Activated T-cell treated with anti-CD3 and anti-CD28 coated beads for 24 hours (primary cell): ENCODE measurements at regions not wholly inside any gene's neighbourhood (a gene's known extent, or its start where the extent isn't known, plus 50 kb on each side); places are given as distances from the start of the nearest gene placed in this dataset.

Source experiments
- DNase-seq: peaks from one replicate; pipeline ENCODE4 v3.0.0-alpha.2; 2020; ENCODE audit warnings: low read depth

DNA sequence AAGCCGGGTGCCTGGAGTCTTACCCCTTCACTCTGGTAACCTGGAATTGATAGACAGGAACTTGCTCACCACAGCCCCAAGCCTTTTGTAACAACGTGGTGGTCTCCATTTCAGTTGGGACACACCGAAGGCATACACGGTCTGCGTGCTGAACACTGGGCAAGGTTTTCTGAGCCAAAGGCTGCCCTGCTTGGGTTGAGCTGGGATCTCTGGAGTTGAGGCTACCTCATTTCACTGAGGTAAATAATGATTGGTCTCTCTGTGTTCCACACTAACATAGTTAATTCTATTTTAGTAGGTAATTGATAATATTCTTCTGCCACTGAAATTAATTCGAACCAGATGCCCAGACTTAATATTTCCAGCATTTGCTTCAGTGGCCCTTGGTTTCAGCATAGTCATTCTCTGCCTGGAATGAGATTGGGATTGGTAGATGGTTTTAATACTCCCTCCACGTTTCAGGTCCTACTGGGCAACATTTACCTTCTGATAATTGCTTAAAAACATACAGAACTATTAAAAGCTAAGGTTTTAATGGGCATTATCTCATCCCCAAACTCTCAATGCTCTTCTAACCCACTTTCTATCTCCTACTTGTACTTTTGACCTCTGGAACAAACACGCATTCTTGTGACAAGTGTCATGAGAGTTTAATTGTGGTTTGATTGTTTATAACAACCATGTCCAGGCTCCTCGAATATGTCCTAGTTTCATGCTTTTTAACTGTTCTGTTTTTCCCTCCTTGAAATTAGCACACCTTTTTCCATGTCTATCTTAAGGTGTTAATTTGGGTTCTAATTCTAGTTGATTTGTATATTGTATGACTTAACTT is 202.3 kb upstream of the KLF6 start:
- no peak for DNase-seq

DNA sequence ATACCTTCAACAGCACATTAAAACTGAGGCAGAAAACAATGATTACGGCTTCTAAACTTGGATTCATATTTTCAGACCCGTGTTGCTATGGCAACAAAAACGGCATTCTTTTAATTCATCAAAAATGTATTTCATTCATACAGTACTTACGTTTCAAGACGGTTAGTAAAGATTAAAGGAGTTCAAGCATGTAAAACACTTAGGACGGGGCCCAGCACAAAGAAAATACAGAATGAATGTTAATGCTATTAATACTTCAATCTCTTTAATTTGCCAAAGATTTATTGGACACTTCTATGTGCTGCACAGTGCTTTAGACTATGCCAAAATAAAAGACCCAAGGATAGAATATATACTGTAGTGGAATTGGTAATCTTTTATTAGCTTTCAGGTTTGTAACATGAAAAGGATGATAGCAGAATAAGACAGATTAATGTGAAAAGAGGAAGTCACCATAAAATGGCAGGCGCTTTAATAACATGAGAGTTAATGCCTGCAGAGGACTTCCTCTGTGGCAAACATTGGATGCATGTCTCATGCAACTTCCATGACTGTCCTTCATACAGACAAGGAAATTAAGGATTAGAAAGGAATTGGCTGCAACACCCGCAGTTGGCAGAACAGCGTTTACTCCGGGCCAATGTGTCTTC is 201.6 kb upstream of the KLF6 start:
- no peak for DNase-seq

DNA sequence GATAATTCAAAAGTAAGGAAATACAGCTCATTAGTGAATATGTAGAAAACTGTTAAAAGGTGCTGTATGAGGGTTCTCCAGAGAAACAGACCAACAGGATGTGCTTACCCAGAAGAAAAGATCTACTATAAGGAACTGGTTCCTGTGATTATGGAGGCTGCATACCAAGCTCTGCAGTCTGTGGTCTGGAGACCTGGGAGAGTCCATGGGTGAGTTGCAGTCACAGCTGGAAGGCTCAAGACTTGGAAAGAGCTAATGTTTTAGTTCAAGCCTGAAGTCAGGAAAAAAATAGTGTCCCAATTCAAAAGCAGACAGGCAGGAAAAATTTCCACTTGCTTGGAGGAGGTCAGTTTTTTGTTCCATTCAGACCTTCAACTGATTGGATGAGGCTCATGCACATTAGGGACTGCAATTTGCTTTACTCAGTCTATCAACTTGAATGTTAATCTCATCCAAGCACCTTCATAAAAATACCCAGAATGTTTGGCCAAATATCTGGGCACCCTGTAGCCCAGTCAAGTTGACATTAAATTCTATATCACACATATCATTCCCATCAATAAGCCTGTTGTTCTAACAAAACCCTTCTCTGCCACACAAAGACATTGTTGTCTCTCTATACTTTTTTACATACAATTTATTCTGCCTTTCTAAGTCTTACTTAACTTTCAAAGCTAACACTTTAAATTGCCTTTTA is 197.9 kb upstream of the KLF6 start:
- no peak for DNase-seq

DNA sequence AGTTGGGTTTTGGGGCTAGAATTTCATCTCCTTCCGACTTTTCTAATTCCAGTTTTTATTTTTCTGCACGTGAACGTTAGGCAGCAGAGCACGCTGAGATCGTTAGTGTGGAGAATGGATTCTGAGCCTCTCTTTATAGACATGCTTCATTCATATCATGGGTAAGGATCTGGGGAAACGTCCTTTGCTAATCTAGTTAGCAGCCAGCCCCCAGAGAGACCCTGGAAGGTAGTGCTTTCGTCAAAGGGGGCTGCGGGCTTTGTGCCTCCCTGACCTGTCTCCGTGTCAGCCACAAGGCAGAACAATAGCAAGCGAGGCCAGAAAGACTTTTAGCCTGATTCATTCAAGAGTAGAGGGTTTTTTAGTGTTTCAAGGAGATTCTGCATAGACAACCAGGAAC is 196.3 kb upstream of the KLF6 start:
- no peak for DNase-seq

DNA sequence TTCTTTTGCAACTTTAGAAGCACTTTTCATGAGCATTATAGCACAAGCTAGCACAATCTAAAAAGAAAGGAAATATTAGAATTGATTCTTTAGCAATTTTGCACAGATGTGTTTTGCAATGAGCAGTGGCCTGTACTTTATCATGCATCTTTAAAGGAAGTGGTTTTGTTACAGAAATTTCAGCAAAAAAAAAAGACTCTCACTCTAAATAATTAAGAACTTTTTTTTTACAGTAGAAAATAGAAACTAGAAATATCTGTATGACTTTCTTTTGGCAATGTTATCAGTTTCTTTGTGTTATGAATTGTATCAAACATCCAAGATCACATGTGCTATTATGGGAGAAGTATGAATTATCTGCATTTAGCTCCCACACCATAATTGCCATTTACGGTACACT is 195.7 kb upstream of the KLF6 start:
- no peak for DNase-seq

DNA sequence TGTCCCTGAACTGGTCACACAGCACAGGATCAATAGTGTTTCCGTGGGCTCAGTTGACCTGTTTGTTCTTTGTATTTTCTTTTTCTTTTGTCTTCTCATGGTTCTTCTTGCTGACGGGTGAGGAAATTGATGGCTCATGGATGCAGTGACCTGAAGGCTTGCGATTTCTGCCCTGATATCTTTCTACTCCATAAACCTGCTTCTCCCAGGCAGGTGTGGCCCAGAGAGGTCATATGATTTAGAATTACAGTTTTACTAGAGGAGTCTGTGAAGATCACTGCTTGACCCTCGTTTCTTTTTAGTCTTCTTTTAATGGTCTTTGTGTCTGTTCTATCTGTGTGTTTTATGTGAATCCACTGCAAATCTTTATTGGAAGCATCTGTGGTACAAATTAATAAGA is 195.1 kb upstream of the KLF6 start:
- DNase-seq: no peak

DNA sequence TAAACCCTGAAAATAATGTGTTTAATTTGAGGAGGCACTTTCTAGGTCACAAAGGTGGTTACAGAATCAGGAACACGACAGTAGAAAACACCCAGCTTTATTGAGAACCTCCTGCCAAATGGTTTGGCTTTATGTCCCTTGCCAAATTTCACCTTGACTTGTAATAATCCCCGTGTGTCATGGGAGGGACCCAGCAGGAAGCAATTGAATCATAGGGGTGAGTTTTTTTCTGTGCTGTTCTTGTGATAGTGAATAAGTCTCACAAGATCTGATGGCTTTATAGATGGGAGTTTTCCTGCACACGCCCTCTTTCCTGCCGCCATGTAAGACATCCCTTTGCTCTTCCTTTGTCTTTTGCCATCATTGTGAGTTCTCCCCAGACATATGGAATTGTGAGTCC is 193.8 kb upstream of the KLF6 start:
- DNase-seq: no peak

DNA sequence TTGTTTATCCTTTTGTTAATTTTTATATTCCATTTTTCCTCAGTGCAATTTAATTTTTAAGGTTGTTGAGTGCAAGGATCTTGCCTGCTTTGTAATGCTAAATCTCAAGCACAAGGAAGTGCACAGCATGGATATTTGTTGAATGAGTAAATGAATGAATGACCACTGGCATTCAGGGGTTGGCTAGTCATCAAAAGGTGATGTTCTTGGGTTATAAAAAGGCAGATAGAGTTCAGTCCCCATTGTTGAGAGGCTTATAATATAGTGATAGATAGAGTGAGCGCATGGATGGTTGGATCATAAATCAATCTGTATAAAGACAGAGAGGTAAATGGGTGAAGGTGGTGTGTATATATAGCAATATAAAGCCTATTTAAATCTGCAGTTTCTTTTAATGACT is 193.2 kb upstream of the KLF6 start:
- DNase-seq: no peak

DNA sequence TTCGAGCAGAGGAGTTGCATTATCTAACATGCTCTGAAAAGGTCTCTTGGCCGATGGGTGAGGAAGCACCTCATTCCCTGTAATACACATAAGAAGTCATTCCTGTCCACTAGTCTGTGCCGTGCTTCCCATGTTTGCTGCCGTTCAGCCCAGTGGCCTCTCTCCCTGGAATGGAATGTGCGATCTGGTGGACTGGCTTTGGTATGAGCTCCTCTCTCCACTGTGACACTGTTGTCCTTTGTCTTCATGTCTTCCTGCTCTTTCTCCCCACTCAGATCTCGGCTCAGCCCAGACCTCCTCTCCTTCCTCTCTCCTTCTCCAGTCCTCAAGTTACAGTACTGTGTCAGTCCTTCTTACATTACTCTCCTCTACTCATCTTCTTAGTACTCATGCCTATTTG is 192.8 kb upstream of the KLF6 start:
- no peak for DNase-seq

DNA sequence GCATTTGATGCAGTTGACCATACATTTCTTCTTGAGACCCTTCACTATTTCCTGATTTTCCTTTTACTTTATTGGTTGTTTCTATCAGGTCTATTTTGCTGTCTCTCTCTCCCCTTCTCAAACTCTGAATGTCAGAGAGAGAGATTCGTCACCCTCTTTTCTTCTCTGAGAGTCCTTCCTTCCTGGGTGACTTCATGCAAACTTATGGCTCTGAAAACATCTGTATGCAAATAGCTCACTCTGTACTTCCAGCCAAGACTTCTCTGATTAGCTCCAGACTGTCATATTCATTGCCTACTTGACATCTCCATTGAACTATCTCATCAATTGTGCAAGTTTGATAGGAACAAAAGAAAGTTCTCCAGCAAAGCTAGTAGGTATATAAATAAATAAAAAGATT is 191.7 kb upstream of the KLF6 start:
- no peak for DNase-seq

DNA sequence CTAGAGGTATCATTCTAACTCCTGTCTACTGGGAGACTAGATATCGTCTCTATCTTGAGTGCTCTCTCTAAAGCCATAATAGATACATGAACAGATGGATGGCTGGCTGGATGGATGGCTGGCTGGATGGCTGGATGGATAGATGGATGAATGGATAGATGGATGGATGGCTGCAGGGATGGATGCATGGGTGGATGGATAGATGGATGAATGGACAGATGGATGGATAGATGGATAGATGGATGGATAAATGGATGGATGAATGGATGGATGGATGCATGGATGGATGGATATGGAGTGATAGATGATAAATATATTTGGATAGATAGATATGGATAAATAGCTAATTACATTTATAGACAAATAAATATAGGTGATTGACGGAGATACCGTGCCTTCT is 191.2 kb upstream of the KLF6 start:
- DNase-seq: no peak

DNA sequence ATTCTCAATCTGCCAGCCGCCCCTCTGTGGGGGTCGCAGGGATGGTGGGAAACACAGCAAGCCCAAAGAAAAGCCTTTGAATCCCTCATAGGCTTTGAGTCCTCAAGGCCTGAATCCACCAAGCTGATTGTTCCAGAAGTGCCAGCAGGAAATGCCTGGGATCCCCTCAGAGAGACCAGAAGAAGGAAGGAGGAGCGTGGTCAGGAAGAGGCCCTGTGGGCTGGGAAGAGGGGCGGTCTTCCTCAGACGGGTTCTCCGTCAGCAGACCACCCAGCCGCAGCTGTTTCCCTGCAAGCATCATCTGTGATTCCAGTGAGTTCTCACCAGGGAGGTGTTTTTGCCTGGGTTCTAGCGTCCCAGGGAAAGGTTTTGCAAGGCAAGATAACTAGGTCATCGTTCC is 190.0 kb upstream of the KLF6 start:
- DNase-seq: no peak

DNA sequence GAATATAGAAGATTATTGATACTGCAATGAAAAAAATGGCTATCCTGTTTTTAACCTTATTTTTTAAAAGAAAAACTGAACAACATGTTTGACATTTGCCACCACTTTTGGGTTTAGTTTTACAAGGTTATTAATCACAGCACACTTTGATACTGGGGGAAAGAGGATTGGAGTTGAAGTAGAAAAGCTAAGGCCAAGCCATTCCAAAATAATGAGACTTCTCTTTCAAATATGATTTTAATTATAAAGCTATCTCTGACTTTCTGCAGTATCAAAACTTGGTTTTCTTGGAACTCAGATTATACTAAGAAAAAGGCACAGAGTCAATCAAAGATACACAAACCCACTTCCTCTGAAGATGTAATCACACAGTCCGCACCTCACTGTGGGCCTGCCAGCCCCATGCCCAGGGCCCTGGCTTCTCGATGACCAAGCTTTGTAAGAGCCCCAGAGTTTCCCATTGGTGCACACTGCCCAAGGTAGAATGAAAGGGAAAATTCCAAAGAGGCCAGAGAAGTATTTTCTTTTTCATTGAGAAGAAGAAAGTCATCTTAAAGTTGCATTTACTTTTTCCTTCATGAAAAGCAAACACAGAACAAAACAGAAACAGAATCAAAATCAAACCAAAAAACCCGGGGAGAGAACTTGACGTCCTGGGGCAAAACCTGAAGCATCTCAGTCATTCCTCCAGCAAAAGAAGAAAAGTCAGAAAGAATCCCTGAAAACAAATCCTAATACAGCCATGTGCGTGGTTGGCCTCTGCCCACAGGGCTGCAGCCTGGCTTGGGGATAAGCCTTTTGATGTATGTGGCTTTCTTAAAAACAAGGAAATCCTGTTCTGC is 187.7 kb upstream of the KLF6 start:
- no peak for DNase-seq

DNA sequence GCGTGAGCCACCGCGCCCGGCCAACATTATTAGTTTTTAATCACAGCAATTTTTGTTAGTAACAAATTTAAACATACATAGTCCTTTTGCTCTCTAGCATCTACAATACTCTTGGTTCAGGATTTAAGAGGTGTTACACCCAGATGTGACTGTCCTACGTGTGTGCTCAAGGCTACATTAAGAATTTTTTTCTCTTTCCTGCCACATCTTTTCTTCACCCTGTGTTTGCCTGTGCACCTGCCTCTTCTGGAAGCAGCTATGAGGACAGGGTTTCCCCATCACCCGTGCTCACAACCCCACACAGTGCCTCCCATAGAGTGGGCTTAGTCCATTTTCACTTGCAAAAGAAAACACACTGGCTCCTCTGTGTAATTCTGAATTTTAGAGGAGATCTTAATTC is 186.7 kb upstream of the KLF6 start:
- DNase-seq: no peak

DNA sequence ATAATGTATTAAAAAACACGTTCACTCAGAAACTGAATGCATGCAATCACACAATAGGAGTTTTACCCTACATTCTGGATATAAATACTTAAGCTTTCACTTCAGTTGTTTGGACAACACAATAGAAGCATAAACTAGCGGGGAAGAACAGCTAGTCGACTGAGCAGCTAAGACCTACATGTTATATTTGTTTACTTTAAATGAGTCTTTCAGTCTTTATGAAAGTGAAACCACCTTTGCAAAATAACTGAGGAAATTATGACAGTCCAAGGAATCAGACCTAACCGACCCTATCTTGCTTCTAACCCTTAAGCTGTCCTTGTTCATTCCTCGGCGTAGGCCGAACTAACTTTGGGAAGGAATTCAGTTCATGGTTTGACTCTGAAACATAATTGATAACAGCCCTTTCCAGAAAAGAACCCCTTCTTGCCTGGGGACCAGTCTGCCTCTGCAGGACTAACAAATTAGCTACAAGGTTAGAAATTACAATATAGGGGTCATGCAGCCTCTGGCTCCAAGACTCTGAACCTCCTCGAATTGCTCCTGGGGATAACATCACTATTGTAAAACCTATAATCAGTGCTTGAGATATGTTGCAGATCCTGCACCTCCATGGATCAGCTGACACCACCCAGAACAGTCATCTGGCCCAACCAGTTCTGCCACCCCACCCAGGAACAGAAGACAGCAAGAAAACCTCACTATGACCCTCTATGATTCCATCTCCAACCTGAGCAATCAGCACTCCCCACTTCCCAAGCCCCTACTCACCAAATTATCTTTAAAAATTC is 185.1 kb upstream of the KLF6 start:
- no peak for DNase-seq

DNA sequence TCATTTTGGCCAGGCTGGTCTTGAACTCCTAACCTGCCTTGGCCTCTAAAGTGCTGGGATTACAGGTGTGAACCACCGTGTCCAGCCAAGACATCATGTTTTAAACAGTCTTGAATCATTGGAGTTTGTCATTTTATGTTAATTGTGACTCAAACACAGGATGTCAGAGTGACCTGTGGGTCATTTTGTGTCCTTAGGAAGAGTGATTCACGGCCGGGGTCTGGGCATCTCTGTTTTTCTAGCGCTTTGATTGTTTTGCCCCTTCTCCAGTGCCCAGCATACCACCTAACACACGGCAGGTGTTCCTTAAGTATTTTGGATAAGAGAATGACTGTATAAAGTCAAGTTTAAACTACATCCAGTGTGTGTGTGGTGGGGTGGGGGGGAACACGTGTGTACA is 183.7 kb upstream of the KLF6 start:
- DNase-seq: no peak

DNA sequence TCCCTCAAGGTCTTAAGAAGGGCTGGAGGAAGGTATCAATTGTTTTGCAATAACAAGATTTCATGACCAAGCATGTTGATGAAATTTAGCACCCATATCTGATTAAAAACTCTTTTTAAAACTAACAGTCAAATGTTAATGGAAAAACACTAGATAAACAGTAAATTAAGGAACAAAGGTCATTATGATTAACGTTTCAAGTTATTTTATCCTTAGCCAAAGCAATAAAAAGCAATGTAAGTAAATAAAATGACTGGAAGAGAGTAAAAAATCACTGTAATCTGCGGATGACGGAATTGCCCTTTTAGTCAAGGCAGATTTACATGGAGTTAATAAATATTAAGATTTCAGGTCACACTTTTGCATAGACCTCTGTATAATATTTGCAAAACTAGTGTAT is 179.5 kb upstream of the KLF6 start:
- DNase-seq: no peak

DNA sequence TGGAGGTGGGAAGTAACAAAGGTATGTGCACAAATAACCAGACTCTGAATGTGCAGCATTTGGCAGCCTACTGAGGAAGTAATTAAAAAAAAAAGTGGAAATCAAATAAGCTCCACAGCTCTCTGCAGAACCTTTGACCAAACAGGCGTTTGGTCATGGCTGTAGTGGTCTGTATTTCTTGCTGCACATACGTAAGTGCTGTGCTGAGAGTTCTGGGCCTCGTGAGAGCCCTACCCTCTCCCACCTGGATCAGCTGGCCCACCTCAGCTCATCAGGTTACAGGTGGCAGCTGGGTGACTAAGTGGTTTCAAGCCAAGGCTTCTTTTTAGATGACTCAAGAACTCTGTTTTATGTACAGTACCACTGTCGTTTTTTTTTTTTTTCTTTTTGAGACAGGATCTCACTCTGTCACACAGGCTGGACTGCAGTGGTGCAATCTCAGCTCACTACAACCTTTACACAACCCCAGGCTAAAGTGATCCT is 178.2 kb upstream of the KLF6 start:
- DNase-seq: no peak

DNA sequence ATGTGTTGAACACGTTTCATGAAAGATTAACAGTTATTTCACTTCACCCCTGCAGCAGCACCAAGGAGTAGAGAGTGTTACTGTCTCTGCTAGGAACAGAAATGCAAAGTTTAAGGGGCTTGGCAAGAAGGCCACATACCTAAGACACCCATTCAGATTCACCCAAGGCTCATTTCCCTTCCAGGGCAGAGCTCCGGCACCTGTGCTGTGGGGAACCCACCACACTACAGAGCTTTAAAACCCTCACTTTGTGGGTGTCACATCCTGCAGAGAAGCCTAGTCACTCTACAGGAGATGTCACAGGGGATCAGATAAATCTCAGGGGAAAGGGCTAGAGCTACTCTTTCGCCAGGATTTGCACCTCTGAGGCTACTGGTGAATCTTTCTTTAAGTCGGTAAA is 176.1 kb upstream of the KLF6 start:
- no peak for DNase-seq

DNA sequence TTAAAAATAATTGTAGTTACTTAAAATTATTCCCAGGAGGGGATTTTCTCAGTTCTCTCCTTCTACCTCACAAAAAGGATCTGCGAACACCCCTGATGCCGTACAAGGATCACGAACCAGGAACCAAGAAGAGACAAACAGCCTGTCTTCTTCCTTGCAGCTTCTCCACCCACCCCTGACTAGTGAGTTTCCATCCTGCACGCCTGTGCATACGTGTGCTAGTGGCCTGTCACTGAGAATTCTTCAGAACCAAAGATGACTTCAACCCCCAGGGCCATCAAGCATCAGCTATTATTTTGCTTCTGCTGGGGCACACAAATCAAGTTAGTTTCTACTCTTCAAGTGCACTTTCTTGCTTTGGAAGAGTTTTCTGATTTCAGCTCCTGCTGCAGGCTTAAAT is 175.5 kb upstream of the KLF6 start:
- DNase-seq: no peak
